ENCODE measurements at regions not wholly inside any gene's neighbourhood (a gene's known extent, or its start where the extent isn't known, plus 50 kb on each side); places are given as distances from the start of the nearest gene placed in this dataset.

DNA sequence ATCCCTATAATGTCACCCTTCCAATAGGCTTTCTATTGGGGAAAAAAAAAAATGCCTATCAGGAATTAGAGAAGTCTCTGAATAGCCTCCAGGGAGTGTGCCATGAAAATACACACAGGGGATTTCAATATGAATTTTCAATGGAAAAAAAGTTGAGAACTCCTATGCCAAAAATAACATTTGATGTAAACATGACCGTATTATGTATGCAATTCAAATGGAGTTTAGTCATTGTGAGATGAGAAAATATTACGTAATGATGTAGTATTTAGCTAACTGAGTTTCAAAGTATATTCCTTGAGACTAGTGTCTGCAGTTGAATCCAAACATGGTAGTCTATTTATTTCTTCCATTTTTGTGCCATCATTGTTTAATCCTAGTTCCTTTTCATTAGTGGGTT lies 182.3 kb downstream of the BLID start:
- no peaks in the 10 kb centered on the region for H3K36me3 ChIP-seq
- H3K27ac ChIP-seq = no peak overlapping the region
- H3K27me3 ChIP-seq = no peaks in the 10 kb centered on the region
- H3K9me3 ChIP-seq = no peaks in the 10 kb centered on the region
- peaks cover 0 to 10% of the 10 kb centered on the region in 2 donors for H3K4me1 ChIP-seq
- no peak for DNase-seq
- no peak overlapping the region for H3K4me3 ChIP-seq
- TF ChIP-seq POLR2A (IDR thresholded peaks at IDR 0.05) = no peak
- no peak for TF ChIP-seq CTCF (IDR thresholded peaks at IDR 0.05 in 4 of 5, conservative IDR thresholded peaks at IDR 0.05 in 1 of 5)
- intact Hi-C loops (cut with DNase I; ENCODE audit: low total_unique reads) (no loop called here), in situ Hi-C loops (cut with MboI; ENCODE audit: low sequenced_read_pairs in 4 of 4) (no loop called here)
- no peak for ATAC-seq

DNA sequence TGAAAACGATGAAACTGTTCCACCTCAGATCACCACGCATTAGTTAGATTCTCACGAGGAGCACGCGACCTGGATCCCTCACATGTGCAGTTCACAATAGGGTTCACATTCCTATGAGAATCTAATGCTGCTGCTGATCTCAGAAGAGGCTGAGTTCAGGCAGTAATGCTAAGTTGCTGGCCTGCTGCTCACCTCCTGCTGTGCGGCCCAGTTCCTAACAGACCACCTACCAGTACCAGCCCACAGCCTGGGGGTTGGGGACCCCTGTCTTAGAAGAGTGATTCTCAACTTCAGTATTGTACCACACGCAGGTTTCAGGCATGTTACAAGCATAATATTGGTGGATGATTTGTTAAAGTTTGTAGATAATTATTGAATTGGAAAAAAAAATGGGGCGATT lies 182.7 kb downstream of the BLID start:
- Histone ChIP-seq H3K27ac (no peak overlapping the region), H3K27me3 (no peaks in the 10 kb centered on the region), H3K4me3 (no peak overlapping the region), H3K9me3 (no peaks in the 10 kb centered on the region), H3K4me1 (peaks cover 0 to 10% of the 10 kb centered on the region in 2 donors), H3K36me3 (no peaks in the 10 kb centered on the region)
- TF ChIP-seq POLR2A (IDR thresholded peaks at IDR 0.05) (no peak), CTCF (IDR thresholded peaks at IDR 0.05 in 4 of 5, conservative IDR thresholded peaks at IDR 0.05 in 1 of 5) (no peak)
- in situ Hi-C loops (cut with MboI; ENCODE audit: low sequenced_read_pairs in 4 of 4) (no loop called here), intact Hi-C loops (cut with DNase I; ENCODE audit: low total_unique reads) (no loop called here)
- DNase-seq (no peak), ATAC-seq (no peak)

DNA sequence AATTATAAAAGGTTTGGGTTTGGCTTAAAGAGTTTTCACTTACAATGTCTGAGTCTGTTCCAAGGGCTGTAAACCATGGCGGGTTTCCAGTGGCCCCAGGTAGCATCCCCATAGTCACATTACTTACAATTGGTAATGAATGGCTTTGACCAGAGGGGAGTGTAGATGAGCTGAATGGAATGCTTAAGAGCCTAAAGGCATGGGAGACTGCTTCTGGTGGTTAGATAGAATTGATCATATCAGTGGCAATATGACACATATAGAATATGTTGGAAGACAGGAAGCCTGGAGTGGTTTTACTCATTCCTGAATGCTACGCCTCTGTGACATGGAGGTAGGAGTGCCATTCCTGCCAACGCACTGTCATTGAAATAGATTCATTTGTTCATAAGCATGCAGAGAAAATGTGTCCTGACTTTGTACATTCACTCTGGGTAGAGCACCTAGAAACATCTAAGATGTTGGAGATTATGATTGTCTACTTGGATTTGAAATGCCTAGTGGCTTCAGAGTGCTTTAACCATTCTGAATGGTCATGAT lies 183.3 kb downstream of the BLID start:
- in situ Hi-C loops (cut with MboI; ENCODE audit: low sequenced_read_pairs in 4 of 4) = no loop called here
- no peaks in the 10 kb centered on the region for H3K27me3 ChIP-seq

DNA sequence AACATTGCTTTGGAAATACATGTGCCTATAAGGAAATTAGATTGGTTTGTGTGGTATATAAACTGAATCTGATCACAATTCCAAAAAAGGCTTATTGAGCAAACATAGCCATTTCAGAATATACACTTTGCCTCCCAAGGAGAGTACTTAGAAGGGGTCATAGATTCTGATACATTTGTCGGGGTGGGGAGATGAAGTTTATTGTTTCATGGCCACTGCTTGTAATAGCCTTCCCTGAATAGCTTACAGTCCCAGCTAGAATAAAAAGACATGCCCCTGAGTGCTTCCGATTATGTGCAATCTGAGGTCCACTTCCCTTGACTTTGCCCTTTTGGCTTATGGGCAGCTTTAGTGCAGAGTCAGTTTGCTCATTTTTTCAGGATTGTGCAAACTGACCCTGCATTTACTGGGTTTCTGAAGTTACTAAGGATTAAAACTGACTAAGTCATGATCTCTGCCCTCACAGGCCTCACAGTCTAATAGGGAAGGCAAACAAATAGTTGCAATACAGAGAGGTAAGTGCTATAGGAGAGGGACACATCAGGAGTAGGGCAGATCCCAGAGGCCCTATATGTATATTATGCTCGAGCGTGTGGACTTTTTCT lies 184.2 kb downstream of the BLID start:
- peaks cover 0 to 10% of the 10 kb centered on the region in 2 donors for H3K4me1 ChIP-seq
- no peak overlapping the region for H3K4me3 ChIP-seq
- no peak for TF ChIP-seq POLR2A (IDR thresholded peaks at IDR 0.05)
- no peak for TF ChIP-seq CTCF (IDR thresholded peaks at IDR 0.05 in 4 of 5, conservative IDR thresholded peaks at IDR 0.05 in 1 of 5)
- no peaks in the 10 kb centered on the region for H3K9me3 ChIP-seq
- in situ Hi-C loops (cut with MboI; ENCODE audit: low sequenced_read_pairs in 4 of 4) = no loop called here
- intact Hi-C loops (cut with DNase I; ENCODE audit: low total_unique reads) = no loop called here
- H3K27ac ChIP-seq = no peak overlapping the region
- DNase-seq (no peak), ATAC-seq (no peak)
- no peaks in the 10 kb centered on the region for H3K36me3 ChIP-seq
- H3K27me3 ChIP-seq = no peaks in the 10 kb centered on the region

More for the DNA sequence above, 183.3 kb downstream of the BLID start:
- intact Hi-C loops (cut with DNase I; ENCODE audit: low total_unique reads) = no loop called here
- ATAC-seq (no peak), DNase-seq (no peak)
- Histone ChIP-seq H3K27ac (no peak overlapping the region), H3K4me1 (peaks cover 0 to 10% of the 10 kb centered on the region in 2 donors), H3K4me3 (no peak overlapping the region), H3K9me3 (no peaks in the 10 kb centered on the region), H3K36me3 (no peaks in the 10 kb centered on the region)
- TF ChIP-seq CTCF (IDR thresholded peaks at IDR 0.05 in 4 of 5, conservative IDR thresholded peaks at IDR 0.05 in 1 of 5) = no peak
- TF ChIP-seq POLR2A (IDR thresholded peaks at IDR 0.05) = no peak

GRCh38 chr11:121931121-121931520 lies 184.9 kb downstream of the BLID start:
- no peak for ATAC-seq
- Histone ChIP-seq H3K27me3 (no peaks in the 10 kb centered on the region), H3K4me1 (peaks cover 0 to 3% of the 10 kb centered on the region in 2 donors), H3K36me3 (no peaks in the 10 kb centered on the region), H3K9me3 (no peaks in the 10 kb centered on the region), H3K4me3 (no peak overlapping the region), H3K27ac (no peak overlapping the region)
- no peak for DNase-seq
- no peak for TF ChIP-seq POLR2A (IDR thresholded peaks at IDR 0.05)
- in situ Hi-C loops (cut with MboI; ENCODE audit: low sequenced_read_pairs in 4 of 4) (no loop called here), intact Hi-C loops (cut with DNase I; ENCODE audit: low total_unique reads) (no loop called here)
